Activated CD4-positive, alpha-beta T cell treated with anti-CD3 and anti-CD28 coated beads, Interleukin-2, amount 10 ng/mL, durations not matched to agents 24 days and 14 days (primary cell): ENCODE measurements at regions not wholly inside any gene's neighbourhood (a gene's known extent, or its start where the extent isn't known, plus 50 kb on each side); places are given as distances from the start of the nearest gene placed in this dataset.

Experiments used
- DNase-seq: peaks from one replicate; pipeline ENCODE4 v3.0.0; 2022
- H3K27ac Mint-ChIP-seq: one replicate; pipeline ENCODE4 v1.8.0; 2022; ENCODE audit warnings: mild to moderate bottlenecking, mixed read lengths
- H3K27me3 Mint-ChIP-seq: one replicate; pipeline ENCODE4 v1.8.0; 2022; ENCODE audit warnings: mixed read lengths
- H3K36me3 Mint-ChIP-seq: one replicate; pipeline ENCODE4 v1.8.0; 2022; ENCODE audit warnings: low read depth, mild to moderate bottlenecking, mixed read lengths
- H3K4me1 Mint-ChIP-seq: one replicate; pipeline ENCODE4 v1.8.0; 2021; ENCODE audit warnings: mixed read lengths
- H3K4me3 Mint-ChIP-seq: one replicate; pipeline ENCODE4 v1.8.0; 2022; ENCODE audit warnings: mild to moderate bottlenecking, moderate library complexity, mixed read lengths
- H3K9me3 Mint-ChIP-seq: one replicate; pipeline ENCODE4 v1.8.0; 2021; ENCODE audit warnings: mixed read lengths
- intact Hi-C: fragments of 100-400 bp; cut with micrococcal nuclease; formaldehyde crosslinking; loops from one replicate; pipeline ENCODE4 v1.15.1; 2023

DNA sequence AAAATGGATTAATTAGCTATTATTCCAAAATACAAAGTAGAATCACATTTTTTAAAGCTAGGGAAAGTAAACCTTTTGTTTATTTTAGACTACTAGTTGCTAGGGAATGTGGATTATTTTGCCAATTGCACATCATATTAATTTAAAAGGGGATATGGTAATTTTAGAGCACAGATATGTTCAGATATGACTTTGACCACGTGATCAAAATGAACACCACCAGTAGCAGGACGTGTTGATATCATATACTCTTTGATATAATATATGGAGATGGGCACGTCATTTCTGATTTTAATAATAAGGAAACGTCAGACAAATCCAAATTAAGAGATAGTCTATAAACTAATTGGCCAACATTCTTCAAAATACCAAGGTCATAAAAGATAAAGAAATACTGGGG, 1188.3 kb upstream of the CNTN5 start:
- Mint-ChIP-seq H3K4me3 (no peak overlapping the region), H3K27ac (no peak overlapping the region), H3K4me1 (no peaks in the 10 kb centered on the region), H3K36me3 (no peaks in the 10 kb centered on the region), H3K9me3 (no peaks in the 10 kb centered on the region), H3K27me3 (no peaks in the 10 kb centered on the region)
- intact Hi-C loops, result no loop called here
- DNase-seq, result no peak

DNA sequence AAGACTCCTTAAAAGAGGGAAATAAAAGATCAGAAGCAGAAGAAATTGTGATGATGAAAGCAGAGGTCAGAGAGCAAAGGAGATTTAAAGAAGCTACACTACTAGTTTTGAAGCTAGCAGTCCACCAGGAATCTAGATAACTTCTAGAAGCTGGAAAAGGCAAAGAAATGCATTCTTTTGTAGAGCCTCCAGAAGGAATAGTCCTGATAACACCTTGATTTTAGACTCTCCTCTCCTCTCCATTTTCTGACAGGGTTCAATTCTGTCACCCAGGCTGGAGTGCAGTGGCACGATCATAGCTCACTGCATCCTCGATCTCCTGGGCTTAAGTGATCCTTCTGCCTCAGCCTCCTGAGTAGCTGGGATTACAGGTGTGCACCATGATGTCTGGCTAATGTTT, 1187.3 kb upstream of the CNTN5 start:
- H3K27ac Mint-ChIP-seq, result no peak overlapping the region
- no peaks in the 10 kb centered on the region for H3K9me3 Mint-ChIP-seq
- intact Hi-C loops, result no loop called here
- H3K4me3 Mint-ChIP-seq, result no peak overlapping the region
- DNase-seq, result no peak
- no peaks in the 10 kb centered on the region for H3K36me3 Mint-ChIP-seq
- no peaks in the 10 kb centered on the region for H3K27me3 Mint-ChIP-seq
- H3K4me1 Mint-ChIP-seq, result no peaks in the 10 kb centered on the region

DNA sequence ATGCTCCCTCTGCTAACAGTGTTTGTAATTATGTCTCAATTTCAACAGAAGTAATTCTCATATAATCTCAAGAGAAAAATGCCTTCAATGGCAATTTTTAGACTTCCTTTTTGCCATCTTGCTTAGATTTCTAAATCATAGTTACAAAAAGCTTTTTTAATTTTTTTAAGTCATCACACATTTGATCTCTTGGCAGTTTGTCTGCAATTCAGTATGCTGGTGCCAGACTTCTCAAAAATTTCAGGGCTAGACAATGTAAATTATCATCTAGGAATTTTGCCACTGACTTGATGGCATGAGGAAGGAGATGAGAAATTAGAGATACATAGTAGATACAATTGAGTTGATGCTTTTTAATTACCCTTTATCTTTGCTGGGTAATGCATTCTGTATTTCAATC, 1176.7 kb upstream of the CNTN5 start:
- Mint-ChIP-seq H3K4me1 (no peaks in the 10 kb centered on the region), H3K36me3 (no peaks in the 10 kb centered on the region), H3K27ac (no peak overlapping the region), H3K4me3 (no peak overlapping the region), H3K9me3 (no peaks in the 10 kb centered on the region), H3K27me3 (no peaks in the 10 kb centered on the region)
- intact Hi-C loops, result no loop called here
- DNase-seq, result no peak

DNA sequence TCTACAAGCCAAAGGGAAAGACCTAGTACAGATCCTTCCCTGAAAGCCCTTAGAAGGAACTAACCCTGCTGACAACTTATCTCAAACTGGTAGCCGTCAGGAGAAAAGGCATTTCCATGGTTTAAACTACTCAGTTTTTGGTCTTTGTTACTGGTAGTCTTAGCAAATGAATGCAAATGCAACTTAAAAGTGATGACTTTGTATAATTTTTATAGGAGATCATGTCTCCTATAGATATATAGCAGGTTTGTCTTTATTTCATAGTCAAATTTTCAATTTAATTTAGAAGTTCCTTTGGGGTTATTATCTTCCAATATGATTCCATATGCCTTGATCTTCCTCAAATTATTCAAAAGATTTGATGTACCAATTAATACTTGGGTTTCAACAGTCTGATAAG, 1173.0 kb upstream of the CNTN5 start:
- intact Hi-C loops, result no loop called here
- H3K27me3 Mint-ChIP-seq, result no peaks in the 10 kb centered on the region
- no peaks in the 10 kb centered on the region for H3K4me1 Mint-ChIP-seq
- H3K27ac Mint-ChIP-seq, result no peak overlapping the region
- H3K4me3 Mint-ChIP-seq, result no peak overlapping the region
- no peaks in the 10 kb centered on the region for H3K36me3 Mint-ChIP-seq
- no peaks in the 10 kb centered on the region for H3K9me3 Mint-ChIP-seq
- DNase-seq, result no peak

DNA sequence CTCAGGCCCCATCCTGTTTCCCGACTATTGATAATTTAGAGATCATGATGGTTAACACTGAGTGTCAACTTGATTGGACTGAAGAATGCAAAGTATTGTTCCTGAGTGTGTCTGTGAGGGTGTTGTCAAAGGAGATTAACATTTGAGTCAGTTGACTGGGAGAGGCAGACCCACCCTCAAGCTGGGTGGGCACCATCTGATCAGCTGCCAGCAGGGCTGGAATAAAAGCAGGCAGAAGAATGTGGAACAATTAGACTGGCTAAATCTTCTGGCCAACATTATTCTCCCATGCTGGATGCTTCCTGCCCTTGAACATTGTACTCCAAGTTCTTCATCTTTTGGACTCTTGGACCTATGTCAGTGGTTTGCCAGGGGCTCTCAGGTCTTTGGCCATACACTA, 1170.0 kb upstream of the CNTN5 start:
- Mint-ChIP-seq H3K9me3 (no peaks in the 10 kb centered on the region), H3K4me1 (no peaks in the 10 kb centered on the region), H3K4me3 (no peak overlapping the region), H3K27me3 (no peaks in the 10 kb centered on the region), H3K27ac (no peak overlapping the region), H3K36me3 (no peaks in the 10 kb centered on the region)
- intact Hi-C loops, result no loop called here
- DNase-seq, result no peak

DNA sequence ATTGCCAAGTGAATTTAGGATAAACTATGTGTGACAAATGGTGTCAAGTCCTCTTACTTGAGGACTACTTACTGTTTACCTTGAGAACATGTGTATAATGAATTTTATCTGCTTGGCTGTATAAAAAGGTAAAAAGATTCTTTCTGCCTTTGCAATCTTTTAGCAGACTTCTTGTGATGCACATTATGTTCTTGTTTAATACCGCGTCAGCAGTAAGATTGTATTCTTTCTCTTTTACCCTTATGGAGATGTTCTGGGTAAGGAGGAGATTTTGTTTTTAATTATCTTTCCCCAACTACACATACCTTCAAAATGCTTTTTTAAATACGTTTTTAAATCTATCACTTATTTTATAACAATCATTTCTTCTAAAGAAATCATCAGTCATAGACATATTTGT, 1166.4 kb upstream of the CNTN5 start:
- Mint-ChIP-seq H3K36me3 (no peaks in the 10 kb centered on the region), H3K9me3 (no peaks in the 10 kb centered on the region), H3K4me1 (no peaks in the 10 kb centered on the region), H3K4me3 (no peak overlapping the region), H3K27ac (no peak overlapping the region), H3K27me3 (no peaks in the 10 kb centered on the region)
- no peak for DNase-seq
- intact Hi-C loops, result no loop called here

DNA sequence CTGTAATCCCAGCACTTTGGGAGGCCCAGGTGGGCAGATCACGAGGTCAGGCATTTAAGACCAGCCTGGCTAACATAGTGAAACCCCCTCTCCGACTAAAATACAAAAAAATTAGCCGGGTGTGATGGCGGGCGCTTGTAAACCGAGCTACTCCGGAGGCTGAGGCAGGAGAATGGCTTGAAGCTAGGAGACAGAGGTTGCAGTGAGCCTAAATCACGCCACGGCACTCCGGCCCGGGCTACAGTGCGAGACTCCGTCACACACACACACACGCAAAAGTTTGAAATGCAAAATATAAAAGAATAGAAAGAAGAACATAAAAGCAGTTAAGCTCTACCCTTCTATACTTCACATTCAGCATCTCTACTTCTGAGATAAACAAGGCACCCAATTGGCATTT, 1165.9 kb upstream of the CNTN5 start:
- Mint-ChIP-seq H3K36me3 (no peaks in the 10 kb centered on the region), H3K4me1 (no peaks in the 10 kb centered on the region), H3K4me3 (no peak overlapping the region), H3K27me3 (no peaks in the 10 kb centered on the region), H3K9me3 (no peaks in the 10 kb centered on the region), H3K27ac (no peak overlapping the region)
- intact Hi-C loops, result no loop called here
- DNase-seq, result no peak

DNA sequence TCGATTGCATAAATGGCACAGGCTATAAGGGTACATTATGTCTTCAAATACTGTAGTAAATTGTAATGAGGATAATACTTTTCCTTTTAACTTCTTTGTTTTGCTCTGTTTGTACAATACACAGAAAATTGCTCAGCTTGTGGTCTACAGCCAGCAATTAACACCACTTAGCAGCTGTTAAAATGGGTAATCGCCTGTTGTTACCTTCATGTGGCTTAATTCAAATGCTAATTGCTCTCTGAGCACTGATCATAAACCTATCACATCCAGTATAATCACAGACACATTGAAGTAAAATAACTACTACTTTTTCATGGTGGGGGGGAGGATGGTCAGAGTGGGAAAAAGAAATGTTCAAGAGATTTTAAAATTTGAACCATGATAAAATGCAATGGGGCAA, 1164.1 kb upstream of the CNTN5 start:
- Mint-ChIP-seq H3K27me3 (no peaks in the 10 kb centered on the region), H3K27ac (no peak overlapping the region), H3K9me3 (no peaks in the 10 kb centered on the region), H3K4me3 (no peak overlapping the region), H3K4me1 (no peaks in the 10 kb centered on the region), H3K36me3 (no peaks in the 10 kb centered on the region)
- no peak for DNase-seq
- intact Hi-C loops, result no loop called here

DNA sequence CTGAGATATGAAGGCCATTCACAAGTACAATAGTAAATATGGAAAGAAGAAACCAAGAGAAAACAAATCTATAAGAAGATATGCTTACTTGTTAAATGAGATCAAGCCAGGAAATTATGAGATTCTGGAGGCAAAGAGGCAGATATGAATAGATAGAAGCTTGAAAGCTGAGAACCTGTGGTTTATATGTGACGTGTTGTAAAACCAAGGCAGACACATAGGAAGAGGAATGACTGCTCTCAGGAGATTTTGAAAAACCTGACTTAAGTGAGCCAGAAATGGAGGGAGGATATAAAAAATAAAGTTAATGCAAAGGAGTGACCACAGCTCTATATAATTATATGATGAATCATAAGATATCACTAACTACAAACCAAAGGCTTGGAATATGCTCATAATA, 1160.5 kb upstream of the CNTN5 start:
- Mint-ChIP-seq H3K27me3 (no peaks in the 10 kb centered on the region), H3K9me3 (peaks cover 6% of the 10 kb centered on the region), H3K27ac (no peak overlapping the region), H3K4me3 (no peak overlapping the region), H3K36me3 (no peaks in the 10 kb centered on the region), H3K4me1 (no peaks in the 10 kb centered on the region)
- DNase-seq, result no peak
- intact Hi-C loops, result no loop called here

DNA sequence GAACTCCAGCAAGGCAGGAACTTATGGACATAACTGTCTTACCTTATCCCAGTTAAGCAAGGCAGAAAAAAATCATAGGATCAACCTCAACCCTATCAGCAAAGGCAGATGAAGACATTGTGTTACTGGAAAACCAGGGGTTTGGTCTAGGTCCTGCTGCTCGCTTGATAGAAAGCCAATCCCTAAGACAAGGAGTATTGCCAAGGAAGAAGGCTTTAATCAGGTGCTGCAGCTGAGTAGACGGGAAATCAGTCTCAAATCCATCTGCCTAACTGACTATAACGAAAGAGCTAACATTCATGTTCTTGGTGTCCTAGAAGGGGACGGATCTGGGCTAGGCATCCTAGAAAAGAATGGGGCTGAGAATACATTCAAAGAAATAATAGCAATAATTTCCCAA, 1158.7 kb upstream of the CNTN5 start:
- Mint-ChIP-seq H3K36me3 (no peaks in the 10 kb centered on the region), H3K9me3 (peaks cover 11% of the 10 kb centered on the region), H3K27ac (no peak overlapping the region), H3K27me3 (no peaks in the 10 kb centered on the region), H3K4me3 (no peak overlapping the region), H3K4me1 (no peaks in the 10 kb centered on the region)
- intact Hi-C loops, result no loop called here
- no peak for DNase-seq

DNA sequence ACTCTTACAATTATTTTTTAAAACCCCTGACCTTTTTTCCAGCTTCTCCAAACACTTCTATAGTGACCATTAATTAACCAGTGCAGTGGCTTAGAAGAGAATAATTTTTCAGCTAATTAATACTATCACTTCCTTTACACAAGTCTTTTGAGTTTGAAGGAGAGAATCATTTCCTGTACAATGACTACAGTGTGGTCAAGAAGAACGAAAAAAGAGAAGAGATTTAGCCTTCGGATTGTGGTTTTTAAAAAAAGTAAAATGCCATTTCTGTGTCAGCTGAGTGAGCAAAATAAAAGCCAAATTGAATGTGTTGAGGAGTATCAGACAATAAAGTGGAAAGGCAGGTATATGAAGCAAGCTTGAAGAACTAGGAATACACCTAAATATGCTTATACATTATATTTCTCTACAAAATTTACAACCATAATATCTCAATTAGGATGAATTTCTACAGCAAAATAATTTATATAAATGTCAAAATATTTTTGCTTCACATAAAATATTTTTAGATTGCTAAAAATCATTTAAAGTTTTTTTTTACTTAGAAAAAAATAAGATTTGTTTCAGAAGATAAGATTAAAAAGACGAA, 1155.2 kb upstream of the CNTN5 start:
- H3K36me3 Mint-ChIP-seq, result no peaks in the 10 kb centered on the region
- no peaks in the 10 kb centered on the region for H3K4me1 Mint-ChIP-seq
- H3K27ac Mint-ChIP-seq, result no peak overlapping the region
- H3K27me3 Mint-ChIP-seq, result no peaks in the 10 kb centered on the region
- H3K4me3 Mint-ChIP-seq, result no peak overlapping the region
- H3K9me3 Mint-ChIP-seq, result peaks cover 11% of the 10 kb centered on the region
- no peak for DNase-seq
- intact Hi-C loops, result no loop called here

DNA sequence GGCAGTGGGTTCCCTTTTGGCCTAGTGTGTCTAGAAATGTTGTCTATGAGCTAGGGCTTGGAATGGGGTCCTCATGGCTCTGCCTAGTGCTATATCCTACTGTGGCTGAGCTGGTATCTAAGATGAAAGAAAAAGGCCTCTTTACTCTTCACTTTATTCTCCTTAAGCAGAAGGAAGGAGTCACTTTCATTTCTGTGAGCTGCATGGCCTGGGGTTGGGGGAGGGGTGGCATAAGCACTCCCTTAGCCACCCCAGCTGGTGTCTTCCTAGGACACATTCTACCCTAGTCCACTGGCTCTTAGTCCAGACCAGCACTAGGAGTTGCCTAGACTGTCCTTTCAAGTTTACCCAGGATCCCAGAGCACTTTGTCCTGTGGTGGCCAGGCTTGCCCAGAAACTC, 1148.9 kb upstream of the CNTN5 start:
- no peak overlapping the region for H3K4me3 Mint-ChIP-seq
- no peaks in the 10 kb centered on the region for H3K36me3 Mint-ChIP-seq
- no peak overlapping the region for H3K27ac Mint-ChIP-seq
- H3K4me1 Mint-ChIP-seq, result no peaks in the 10 kb centered on the region
- intact Hi-C loops, result no loop called here
- DNase-seq, result no peak
- no peaks in the 10 kb centered on the region for H3K27me3 Mint-ChIP-seq
- peaks cover 4% of the 10 kb centered on the region for H3K9me3 Mint-ChIP-seq

DNA sequence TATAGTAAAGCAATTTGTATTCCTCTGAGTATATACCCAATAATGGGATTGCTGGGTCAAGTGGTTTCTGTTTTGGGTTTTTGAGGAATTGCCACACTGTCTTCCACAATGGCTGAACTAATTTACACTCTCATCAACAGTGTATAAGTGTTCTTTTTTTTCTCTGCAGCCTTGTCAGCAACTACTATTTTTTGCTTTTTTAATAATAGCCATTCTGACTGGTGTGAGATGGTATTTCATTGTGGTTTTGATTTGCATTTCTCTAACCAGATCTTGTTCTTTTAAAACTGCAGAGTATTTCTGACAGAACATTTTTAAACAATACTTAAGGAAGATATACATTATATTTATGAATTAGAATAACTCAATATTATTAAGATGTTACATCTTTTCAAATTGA, 1140.5 kb upstream of the CNTN5 start:
- intact Hi-C loops, result no loop called here
- no peak for DNase-seq
- no peaks in the 10 kb centered on the region for H3K36me3 Mint-ChIP-seq
- no peaks in the 10 kb centered on the region for H3K4me1 Mint-ChIP-seq
- no peak overlapping the region for H3K4me3 Mint-ChIP-seq
- no peak overlapping the region for H3K27ac Mint-ChIP-seq
- no peaks in the 10 kb centered on the region for H3K27me3 Mint-ChIP-seq
- H3K9me3 Mint-ChIP-seq, result peaks cover 8% of the 10 kb centered on the region

DNA sequence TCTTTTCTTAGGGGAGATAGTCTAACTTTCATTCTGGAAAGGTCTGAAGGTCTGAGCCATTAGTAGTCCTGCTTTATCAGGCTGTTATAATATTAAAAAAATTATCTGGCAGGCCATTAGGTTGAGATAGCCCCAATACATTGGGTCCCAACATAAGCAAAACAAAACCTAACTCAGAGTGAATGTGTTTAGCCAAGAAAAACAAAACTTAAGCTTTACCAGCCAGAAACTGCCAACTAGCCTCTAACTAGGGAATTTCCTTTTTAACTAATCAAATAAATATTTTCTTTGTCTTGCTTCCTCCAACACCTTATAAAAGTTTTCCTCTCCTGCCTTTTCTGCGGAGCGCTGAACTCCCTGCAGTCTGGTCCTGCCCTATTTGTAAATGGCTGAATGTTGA, 1137.7 kb upstream of the CNTN5 start:
- intact Hi-C loops, result no loop called here

DNA sequence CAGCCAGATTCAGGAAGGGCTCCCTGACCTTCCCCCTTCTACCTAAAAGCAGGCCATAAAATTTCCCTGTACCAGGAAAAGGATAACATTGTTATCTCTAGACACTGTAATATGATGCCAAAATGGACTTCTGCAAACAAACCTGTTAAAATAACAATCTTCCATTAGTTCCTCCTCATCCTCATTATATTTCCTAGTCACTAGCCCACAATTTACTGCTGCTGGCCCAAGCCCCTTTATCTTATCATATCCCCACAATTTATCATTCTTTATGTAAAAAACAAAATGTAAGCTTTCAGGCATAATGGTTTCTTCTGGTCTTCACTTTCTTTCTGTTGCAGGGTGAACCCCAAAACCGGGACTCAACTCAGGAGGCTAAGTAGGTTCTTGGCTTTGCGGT, 1132.1 kb upstream of the CNTN5 start:
- H3K4me1 Mint-ChIP-seq, result no peaks in the 10 kb centered on the region

More for the DNA sequence above, 1137.7 kb upstream of the CNTN5 start:
- no peak for DNase-seq
- H3K4me1 Mint-ChIP-seq, result no peaks in the 10 kb centered on the region
- H3K27ac Mint-ChIP-seq, result no peak overlapping the region
- peaks cover 8% of the 10 kb centered on the region for H3K9me3 Mint-ChIP-seq
- H3K27me3 Mint-ChIP-seq, result no peaks in the 10 kb centered on the region
- H3K4me3 Mint-ChIP-seq, result no peak overlapping the region
- no peaks in the 10 kb centered on the region for H3K36me3 Mint-ChIP-seq

More for the DNA sequence above, 1132.1 kb upstream of the CNTN5 start:
- Mint-ChIP-seq H3K27ac (no peak overlapping the region), H3K36me3 (no peaks in the 10 kb centered on the region), H3K27me3 (no peaks in the 10 kb centered on the region), H3K9me3 (peaks cover 7% of the 10 kb centered on the region), H3K4me3 (no peak overlapping the region)
- intact Hi-C loops, result no loop called here
- DNase-seq, result no peak
